ENCODE measurements at regions not wholly inside any gene's neighbourhood (a gene's known extent, or its start where the extent isn't known, plus 50 kb on each side); places are given as distances from the start of the nearest gene placed in this dataset.

DNA sequence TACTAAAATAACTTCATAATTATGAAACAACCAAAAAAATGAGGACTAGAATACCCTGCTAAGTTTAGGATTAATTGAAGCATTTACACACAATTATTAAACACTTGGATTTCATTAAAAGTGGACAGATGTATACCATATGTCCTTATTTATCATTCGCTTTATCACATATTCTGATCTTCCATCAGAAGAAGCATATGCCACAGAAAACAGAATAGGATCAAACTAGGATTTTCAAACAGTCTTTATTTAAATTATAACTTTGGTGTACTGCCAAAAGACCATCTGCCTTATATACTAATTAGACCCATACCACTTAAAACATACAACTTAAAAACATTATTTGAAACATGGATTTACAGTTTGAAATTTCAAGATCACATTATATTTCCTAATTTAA, 727.1 kb upstream of the KLHL1 start:
- TF ChIP-seq, protein P1, sequence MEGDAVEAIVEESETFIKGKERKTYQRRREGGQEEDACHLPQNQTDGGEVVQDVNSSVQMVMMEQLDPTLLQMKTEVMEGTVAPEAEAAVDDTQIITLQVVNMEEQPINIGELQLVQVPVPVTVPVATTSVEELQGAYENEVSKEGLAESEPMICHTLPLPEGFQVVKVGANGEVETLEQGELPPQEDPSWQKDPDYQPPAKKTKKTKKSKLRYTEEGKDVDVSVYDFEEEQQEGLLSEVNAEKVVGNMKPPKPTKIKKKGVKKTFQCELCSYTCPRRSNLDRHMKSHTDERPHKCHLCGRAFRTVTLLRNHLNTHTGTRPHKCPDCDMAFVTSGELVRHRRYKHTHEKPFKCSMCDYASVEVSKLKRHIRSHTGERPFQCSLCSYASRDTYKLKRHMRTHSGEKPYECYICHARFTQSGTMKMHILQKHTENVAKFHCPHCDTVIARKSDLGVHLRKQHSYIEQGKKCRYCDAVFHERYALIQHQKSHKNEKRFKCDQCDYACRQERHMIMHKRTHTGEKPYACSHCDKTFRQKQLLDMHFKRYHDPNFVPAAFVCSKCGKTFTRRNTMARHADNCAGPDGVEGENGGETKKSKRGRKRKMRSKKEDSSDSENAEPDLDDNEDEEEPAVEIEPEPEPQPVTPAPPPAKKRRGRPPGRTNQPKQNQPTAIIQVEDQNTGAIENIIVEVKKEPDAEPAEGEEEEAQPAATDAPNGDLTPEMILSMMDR (IDR thresholded peaks at IDR 0.05; ENCODE audit: insufficient read depth, low read depth, low read length), result no peak
- TF ChIP-seq EZH2 (IDR thresholded peaks at IDR 0.05; ENCODE audit: insufficient read depth, low read length), result no peak

All from astrocyte (in vitro differentiated cells and primary cell).